ENCODE measurements at regions not wholly inside any gene's neighbourhood (a gene's known extent, or its start where the extent isn't known, plus 50 kb on each side); places are given as distances from the start of the nearest gene placed in this dataset.
A peak's percentile ranks its signal among the peaks of the same experiment; 100 is the strongest.

DNA sequence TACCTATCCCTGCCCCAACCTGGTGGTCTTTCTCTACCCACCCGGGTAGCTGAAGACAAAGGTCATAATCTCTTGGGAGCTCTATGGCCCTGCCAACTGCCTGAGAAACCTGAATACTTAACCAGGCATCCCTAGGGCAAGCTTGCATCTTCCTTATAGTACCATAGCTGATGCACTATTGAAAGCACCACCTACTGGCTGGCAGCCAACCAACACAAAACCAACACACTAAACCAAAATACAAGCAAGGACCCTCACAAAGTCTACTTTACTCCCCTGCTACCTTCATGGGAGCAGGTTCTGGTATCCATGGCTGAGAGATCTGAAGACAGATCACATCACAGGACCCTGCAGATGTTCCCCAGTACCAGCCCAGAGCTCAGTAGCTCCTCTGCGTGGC lies 171.8 kb upstream of the TAS2R1 start:
- POLR2A ChIA-PET (ENCODE audit: unreplicated experiment): no interaction called here
- Histone ChIP-seq H3K4me3 (no peak overlapping the region), H3K27ac (no peak overlapping the region), H3K79me2 (ENCODE audit: low read depth) (no peaks in the 10 kb centered on the region), H3K4me1 (replicated peaks; ENCODE audit: insufficient read depth) (no peaks in the 10 kb centered on the region), H3K9me3 (ENCODE audit: insufficient read depth, low read depth) (no peaks in the 10 kb centered on the region), H3K27me3 (ENCODE audit: insufficient read depth, low read depth) (no peaks in the 10 kb centered on the region), H3K9me2 (ENCODE audit: insufficient read depth) (peaks cover 5% of the 10 kb centered on the region; the same call in 1 of the 2 replicates), H3K36me3 (ENCODE audit: low read depth) (no peaks in the 10 kb centered on the region), H2AFZ (no peak overlapping the region), H3K4me2 (no peak overlapping the region), H3F3A (ENCODE audit: insufficient read depth, low read depth) (no peaks in the 10 kb centered on the region), H4K20me1 (ENCODE audit: insufficient read depth) (no peaks in the 10 kb centered on the region)
- intact Hi-C loops (cut with micrococcal nuclease; ENCODE audit: unreplicated experiment): no loop called here
- CTCF ChIA-PET: no interaction called here
- DNase-seq: no peak
- no TSS peak for BruUV-seq (replicated peaks)
- TF ChIP-seq EZH2 (IDR thresholded peaks at IDR 0.05; ENCODE audit: low read depth): no peak
- TF ChIP-seq, protein P1, sequence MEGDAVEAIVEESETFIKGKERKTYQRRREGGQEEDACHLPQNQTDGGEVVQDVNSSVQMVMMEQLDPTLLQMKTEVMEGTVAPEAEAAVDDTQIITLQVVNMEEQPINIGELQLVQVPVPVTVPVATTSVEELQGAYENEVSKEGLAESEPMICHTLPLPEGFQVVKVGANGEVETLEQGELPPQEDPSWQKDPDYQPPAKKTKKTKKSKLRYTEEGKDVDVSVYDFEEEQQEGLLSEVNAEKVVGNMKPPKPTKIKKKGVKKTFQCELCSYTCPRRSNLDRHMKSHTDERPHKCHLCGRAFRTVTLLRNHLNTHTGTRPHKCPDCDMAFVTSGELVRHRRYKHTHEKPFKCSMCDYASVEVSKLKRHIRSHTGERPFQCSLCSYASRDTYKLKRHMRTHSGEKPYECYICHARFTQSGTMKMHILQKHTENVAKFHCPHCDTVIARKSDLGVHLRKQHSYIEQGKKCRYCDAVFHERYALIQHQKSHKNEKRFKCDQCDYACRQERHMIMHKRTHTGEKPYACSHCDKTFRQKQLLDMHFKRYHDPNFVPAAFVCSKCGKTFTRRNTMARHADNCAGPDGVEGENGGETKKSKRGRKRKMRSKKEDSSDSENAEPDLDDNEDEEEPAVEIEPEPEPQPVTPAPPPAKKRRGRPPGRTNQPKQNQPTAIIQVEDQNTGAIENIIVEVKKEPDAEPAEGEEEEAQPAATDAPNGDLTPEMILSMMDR (conservative IDR thresholded peaks at IDR 0.05): no peak

DNA sequence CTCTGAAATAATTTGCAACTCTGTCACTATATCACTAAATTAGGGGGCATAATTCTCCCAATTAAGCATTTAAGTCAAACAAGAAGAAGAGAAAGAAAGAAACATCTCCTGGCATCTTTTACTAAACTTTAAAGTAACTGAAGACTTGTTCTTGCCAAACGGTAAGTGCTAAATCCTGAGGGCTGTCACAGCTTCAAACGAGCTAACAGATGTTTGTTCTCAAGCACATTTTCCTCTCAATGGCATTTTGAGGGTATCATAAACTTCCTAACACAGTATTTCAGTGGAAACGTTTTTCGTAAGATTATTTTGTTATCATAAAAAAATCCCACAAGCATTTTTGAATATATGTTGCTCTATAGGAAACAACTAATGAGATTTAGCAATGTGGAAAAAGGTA lies 169.5 kb upstream of the TAS2R1 start:
- no peaks in the 10 kb centered on the region for H3K4me1 ChIP-seq (replicated peaks; ENCODE audit: insufficient read depth)
- no TSS peak for BruUV-seq (replicated peaks)
- no peaks in the 10 kb centered on the region for H3K79me2 ChIP-seq (ENCODE audit: low read depth)
- no peak for DNase-seq
- no peak overlapping the region for H3K4me2 ChIP-seq
- H2AFZ ChIP-seq: 0 out of 2 replicates have a peak overlapping the region, but pooled peaks have one; percentile 34
- H3K9me3 ChIP-seq (ENCODE audit: insufficient read depth, low read depth): no peaks in the 10 kb centered on the region
- POLR2A ChIA-PET (ENCODE audit: unreplicated experiment): no interaction called here
- H3K27me3 ChIP-seq (ENCODE audit: insufficient read depth, low read depth): no peaks in the 10 kb centered on the region
- H4K20me1 ChIP-seq (ENCODE audit: insufficient read depth): no peaks in the 10 kb centered on the region
- TF ChIP-seq, protein P1 (conservative IDR thresholded peaks at IDR 0.05): no peak
- no peak for TF ChIP-seq EZH2 (IDR thresholded peaks at IDR 0.05; ENCODE audit: low read depth)
- peaks cover 4% of the 10 kb centered on the region; the same call in 1 of the 2 replicates for H3K9me2 ChIP-seq (ENCODE audit: insufficient read depth)
- no peaks in the 10 kb centered on the region for H3K36me3 ChIP-seq (ENCODE audit: low read depth)
- intact Hi-C loops (cut with micrococcal nuclease; ENCODE audit: unreplicated experiment): no loop called here
- CTCF ChIA-PET: no interaction called here
- H3K4me3 ChIP-seq: no peak overlapping the region
- no peak overlapping the region for H3K27ac ChIP-seq
- H3F3A ChIP-seq (ENCODE audit: insufficient read depth, low read depth): no peaks in the 10 kb centered on the region

DNA sequence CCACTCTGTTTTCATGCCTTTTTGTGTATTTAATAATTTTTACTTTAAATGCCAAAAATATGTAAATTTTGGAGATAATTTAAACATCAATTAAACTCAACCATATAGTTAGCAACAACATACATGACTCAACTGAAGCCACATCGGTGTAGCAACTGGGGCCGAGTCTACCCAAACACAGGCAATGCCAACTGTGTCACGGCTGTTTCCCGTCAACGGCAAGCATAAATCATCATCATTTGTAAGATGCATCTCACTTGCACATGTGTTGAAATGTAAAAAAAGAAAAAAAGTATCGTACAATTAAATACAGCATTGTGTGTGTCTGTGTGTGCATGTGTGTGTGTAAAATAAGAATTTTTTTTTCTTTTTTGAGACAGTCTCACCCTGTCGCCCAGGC lies 160.1 kb upstream of the TAS2R1 start:
- no peaks in the 10 kb centered on the region; the same call in 1 of the 2 replicates for H3F3A ChIP-seq (ENCODE audit: insufficient read depth, low read depth)
- H3K9me2 ChIP-seq (ENCODE audit: insufficient read depth): no peaks in the 10 kb centered on the region
- no peaks in the 10 kb centered on the region for H4K20me1 ChIP-seq (ENCODE audit: insufficient read depth)
- no peak overlapping the region for H3K27ac ChIP-seq
- BruUV-seq (replicated peaks): no TSS peak
- TF ChIP-seq, protein P1 (conservative IDR thresholded peaks at IDR 0.05): no peak
- no peak for TF ChIP-seq EZH2 (IDR thresholded peaks at IDR 0.05; ENCODE audit: low read depth)
- H3K4me2 ChIP-seq: no peak overlapping the region
- no peaks in the 10 kb centered on the region for H3K9me3 ChIP-seq (ENCODE audit: insufficient read depth, low read depth)
- no peak overlapping the region for H2AFZ ChIP-seq
- ChIA-PET CTCF (no interaction called here), POLR2A (ENCODE audit: unreplicated experiment) (no interaction called here)
- no peaks in the 10 kb centered on the region for H3K79me2 ChIP-seq (ENCODE audit: low read depth)
- no peaks in the 10 kb centered on the region for H3K4me1 ChIP-seq (replicated peaks; ENCODE audit: insufficient read depth)
- intact Hi-C loops (cut with micrococcal nuclease; ENCODE audit: unreplicated experiment): no loop called here
- H3K36me3 ChIP-seq (ENCODE audit: low read depth): no peaks in the 10 kb centered on the region
- no peak for DNase-seq
- no peaks in the 10 kb centered on the region for H3K27me3 ChIP-seq (ENCODE audit: insufficient read depth, low read depth)
- no peak overlapping the region for H3K4me3 ChIP-seq
